Dermis blood vessel endothelial cell (primary cell): ENCODE measurements at regions not wholly inside any gene's neighbourhood (a gene's known extent, or its start where the extent isn't known, plus 50 kb on each side); places are given as distances from the start of the nearest gene placed in this dataset.

Experiments used
- DNase-seq: peaks from one replicate; pipeline ENCODE4 v3.0.0; 2010

DNA sequence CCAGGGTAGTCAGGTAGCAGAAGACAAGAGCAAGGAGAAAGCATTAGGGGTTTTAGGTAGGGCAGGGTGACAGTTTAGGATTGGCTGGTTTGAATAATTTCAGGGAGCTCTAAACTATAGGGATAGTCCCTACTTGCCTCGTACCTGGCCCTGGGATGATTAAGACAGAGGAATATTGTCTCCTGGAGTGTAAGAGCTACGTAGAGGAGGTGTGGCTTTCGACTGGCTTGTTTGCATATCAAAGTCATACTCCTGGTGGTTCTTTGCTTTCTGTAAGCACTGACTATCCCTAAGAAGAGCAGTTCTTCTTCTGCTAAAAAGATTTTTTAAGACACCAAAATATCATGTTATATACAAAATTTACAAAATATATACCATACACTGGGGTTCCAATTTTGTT is 1867.4 kb downstream of the SUCLG1 start:
- DNase-seq, result no peak

DNA sequence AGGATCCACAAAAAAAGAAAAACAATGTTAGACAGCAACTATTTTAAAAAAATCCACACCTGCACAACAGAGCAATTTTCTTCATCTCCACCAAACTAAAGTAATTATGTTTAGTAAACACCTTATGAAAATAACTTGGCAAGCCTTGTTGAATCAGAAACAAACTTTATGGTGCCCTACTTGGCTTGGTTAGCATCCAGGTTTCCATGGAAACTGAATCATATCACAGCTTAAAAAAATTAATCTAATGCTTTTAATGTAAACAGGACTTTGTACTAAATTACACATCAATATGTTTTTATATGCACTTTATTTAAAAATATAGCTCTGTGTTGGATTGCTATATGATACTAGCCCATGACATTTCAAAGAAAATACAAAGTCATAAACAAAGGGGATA is 1882.4 kb downstream of the SUCLG1 start:
- DNase-seq, result no peak

DNA sequence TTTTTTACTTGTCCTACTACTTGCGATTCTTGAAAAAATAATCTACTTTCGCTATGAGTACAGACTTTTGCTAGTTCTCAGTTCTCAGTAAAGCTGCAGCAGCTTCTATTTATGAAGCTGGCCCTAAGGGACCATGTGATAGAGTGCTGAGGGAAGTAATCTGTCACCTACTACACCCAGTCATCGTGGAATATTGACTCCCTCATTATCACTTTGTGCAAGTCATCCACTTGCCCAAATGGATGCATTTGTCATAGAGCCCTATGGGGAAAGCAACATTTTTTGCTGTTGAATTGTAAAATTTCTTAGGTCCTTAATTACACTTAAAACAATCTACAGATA is 1919.8 kb downstream of the SUCLG1 start:
- no peak for DNase-seq

DNA sequence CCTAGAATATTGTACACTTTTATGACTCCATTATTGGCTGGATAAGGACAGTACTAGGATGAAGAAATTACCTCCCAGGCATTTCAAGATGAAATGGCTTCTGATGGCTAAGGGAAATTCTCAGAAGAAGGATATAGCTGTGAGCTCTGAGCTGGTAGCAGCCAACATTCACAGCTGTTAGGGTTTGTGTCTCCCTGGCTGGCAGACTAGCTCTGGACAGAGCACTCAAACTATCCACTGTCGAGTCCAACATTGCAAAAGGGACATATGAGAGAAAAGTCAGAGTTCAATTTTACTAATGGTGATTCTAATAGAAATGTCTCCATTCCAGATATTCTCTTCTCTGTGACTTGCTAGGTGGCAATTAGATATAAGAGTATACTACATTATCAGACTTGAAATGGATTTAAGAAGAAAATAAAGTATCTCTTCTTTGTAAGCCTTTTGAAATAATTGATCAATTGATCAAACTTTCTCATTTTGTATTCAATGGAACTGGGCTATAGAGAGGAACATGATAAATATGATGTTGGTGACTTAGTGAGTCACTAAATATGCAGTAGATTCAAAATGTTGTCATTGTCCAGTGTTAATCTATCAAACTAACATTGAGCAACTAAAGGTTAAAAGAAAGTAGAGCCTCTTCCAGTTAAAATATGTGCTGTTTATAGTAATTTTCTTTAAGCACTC is 1920.3 kb downstream of the SUCLG1 start:
- no peak for DNase-seq

DNA sequence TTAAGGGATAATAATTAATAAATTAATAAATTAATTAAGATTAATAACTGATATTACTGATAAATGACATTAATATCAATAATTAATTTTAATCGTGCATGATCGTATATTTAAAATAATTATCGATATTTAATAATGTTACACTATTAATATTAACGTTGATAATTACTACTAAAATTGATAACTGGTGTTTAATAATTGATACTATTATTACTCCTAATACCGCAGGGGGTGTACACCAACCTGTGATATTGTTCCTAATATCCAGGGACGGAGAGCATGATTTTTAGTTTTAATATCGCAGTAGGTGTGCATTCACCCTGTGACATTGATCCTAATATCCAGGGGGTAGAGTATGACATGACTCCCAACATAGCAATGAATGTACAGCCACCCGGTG is 1930.8 kb downstream of the SUCLG1 start:
- DNase-seq, result no peak

DNA sequence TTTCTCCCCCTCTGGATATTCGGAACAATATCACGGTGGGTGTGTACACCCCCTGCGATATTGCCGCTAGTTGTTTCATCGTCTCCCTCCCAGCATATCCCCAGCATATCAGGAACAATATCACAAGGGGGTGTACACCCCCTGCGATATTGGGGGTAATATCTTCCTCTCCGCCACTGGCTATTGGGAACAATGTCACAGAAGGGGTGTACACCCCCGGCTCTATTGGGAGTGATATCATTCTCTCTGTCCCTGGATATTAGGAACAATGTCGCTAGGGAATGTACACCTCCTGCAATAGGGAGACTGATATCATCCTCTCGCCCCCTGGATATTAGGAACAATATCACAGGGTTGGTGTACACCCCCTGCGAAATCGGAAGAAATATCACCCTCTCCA is 1932.0 kb downstream of the SUCLG1 start:
- DNase-seq, result no peak

DNA sequence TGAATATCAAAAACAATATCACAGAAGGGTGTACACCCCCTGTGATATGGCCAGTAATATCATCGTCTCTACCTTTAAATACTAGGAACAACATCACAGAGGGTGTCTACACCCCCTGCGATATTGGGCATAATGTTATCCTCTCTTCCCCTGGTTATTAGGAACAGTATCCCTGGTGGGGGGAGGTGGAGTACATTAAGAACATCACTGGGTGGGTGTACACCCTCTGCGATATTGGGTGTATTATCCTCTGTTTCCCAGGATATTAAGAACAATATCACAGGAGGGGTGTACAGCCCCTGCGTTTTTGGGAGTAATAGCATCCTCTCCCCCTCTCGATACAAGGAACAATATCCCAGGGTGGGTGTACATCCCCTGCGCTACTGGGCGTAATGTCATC is 1932.8 kb downstream of the SUCLG1 start:
- DNase-seq, result no peak

DNA sequence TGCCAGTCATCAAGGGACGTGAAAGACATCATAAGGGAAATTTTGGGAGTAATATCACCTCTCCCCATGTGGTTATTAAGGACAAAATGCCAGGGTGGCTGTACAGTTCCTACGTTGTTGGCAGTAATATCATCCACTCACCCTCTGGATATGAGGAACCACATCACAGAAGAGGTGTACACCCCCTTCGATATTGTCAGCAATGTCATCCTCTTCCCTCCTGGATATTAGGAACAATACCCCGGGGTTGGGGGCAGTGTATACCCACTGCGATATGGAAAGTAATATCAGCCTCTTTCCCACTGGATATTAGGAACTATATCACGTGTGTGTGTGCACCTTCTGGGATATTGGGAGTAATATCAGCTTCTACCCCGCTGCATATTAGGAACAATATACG is 1933.3 kb downstream of the SUCLG1 start:
- no peak for DNase-seq

DNA sequence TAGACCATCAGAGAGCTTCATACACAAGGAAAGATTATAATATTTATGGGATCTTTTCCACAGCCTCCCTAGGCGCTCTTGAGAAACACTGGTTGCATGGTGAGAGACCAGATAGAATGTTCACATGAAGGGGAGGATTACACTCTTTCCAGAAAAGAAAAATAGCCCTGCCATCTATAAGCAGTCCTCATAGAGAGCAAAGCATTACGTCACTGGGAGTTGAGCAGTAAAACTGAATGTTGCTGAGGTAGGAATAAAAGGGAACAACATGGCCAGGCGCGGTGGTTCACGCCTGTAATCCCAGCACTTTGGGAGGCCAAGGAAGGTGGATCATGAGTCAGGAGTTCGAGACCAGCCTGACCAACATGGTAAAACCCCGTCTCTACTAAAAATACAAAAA is 1934.3 kb downstream of the SUCLG1 start:
- DNase-seq, result no peak

DNA sequence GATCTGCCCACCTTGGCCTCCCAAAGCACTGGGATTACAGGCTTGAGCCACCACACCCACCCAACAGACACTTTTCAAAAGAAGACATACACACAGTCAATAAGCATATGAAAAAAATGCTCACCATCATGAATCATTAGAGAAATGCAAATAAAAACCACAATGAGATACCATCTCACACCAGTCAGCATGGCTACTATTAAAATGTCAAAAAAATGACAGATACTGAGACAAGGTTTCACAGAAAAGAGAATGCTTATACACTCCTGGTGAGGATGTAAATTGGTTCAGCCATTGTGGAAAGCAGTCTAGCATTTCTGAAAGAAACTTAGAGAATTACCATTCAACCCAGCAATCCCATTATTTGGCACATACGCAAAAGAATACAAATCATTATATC is 1947.2 kb downstream of the SUCLG1 start:
- DNase-seq, result no peak

DNA sequence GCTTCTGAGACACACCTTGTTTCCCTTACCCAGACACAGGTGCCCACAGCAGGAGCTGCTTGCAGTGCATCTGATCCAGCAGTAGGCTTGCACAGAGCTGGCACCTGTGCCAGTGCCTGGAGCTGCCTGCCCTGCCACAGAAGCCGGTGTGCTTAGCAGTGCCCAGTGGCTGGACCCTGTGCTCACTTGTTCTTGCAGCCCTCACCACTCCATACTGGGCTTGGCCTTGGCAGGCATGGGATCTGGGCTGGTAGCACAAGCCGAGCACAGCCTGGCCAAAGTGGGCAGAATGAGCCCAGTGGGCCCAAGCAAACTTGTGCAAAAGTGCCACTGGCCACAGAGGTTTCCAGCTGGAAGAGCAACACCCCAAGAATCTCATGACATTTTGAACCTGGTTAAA is 1950.4 kb downstream of the SUCLG1 start:
- no peak for DNase-seq

DNA sequence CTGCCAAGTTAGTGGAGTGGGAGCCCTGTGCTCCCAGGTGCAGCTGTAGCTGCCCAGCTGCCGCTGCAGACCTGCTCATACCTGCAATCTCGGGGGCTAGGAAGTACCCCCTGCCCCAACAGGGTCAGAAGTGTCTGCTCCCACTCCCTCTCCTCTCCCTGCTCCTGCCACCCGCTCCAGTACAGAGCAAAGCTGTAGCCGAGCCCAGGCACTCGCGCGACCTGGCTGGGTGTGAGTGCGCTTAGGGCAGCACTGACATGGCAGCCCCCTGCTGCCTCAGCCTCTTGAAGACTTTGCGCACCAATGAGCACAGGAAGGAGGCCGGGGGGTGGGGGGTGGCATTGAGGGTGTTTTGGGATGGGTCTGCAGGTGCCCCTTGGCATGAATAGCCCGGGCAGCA is 1951.4 kb downstream of the SUCLG1 start:
- DNase-seq, result no peak

DNA sequence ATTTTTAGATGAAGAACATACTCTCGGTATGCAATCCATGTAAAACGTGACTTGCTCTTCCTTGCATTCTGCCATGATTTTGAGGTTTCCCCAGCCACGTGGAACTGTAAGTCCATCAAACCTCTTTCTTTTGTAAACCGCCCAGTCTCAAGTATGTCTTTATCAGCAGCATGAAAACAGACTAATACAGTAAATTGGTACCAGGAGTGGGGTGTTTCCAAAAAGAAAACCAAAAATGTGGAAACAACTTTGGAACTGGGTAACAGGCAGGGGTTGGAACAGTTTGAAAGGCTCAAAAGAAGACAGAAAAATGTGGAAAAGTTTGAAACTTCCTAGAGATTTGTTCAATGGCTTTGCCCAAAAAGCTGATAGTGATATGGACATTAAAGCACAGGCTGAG is 1957.9 kb downstream of the SUCLG1 start:
- no peak for DNase-seq

DNA sequence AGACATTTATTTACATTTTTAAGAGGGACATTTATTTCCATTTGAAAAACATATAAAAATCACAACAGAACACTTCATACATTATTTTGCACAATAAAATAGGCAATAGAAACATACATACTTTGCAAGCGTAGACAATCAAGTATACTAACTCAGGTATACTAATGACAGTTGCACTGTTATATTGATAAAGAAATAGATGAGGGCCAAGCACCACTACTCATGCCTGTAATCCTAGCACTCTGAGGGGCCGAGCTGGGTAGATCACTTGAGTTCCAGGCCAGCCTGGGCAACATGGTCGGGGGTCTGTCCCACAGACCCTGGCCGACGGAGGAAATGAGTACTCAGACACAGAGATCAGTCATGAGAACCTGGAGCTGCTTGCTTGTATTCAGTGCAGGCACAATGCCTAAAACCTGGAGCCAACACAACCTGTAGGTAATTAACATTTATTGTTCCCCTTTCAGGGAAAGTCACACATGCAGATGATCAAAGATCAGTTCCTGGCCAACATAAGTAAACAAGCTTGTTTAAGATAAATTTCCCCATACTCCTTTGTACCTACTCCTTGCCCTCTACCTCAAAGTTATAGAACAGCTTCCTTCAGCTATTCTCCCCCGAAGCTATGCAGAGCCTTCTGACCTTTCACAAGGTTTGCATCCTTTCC is 1960.2 kb downstream of the SUCLG1 start:
- DNase-seq, result no peak

DNA sequence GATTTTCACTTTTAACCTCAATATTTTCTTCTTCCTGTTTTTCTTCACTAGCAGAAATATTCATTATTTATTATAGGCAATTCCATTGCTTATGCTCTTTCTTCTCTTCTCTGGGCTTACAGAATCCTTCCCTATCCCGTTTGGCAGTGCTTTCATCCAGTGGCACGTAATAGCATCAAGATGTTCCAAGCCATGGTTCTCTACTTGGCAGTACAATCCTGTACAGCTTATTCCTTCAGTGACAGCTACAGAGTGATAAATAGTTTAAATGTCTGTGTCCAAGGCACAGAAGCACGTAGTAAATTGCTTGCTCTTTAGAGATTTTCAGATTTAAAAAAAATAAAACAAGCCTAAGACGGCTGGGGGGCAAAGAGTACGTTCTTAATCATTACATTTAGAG is 1964.3 kb downstream of the SUCLG1 start:
- DNase-seq, result no peak

DNA sequence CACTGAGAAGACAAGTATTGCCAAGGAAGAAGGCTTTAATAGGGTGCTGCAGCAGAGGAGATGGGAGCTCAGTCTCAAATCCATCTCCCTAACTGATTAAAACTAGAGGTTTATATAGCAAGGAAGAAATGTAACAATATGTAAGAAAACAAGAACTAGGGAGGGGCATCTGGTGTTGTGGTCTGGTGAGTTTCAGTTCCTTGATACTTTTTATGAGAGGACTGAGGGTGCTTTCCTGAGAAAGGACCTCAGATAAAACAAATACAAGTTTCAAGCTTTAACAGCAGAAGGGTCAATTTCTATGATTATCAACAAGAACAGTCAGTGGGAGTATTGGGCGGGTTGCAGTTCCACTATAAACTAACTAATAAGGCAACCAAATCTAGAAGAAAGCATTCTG is 1967.5 kb downstream of the SUCLG1 start:
- DNase-seq, result no peak

DNA sequence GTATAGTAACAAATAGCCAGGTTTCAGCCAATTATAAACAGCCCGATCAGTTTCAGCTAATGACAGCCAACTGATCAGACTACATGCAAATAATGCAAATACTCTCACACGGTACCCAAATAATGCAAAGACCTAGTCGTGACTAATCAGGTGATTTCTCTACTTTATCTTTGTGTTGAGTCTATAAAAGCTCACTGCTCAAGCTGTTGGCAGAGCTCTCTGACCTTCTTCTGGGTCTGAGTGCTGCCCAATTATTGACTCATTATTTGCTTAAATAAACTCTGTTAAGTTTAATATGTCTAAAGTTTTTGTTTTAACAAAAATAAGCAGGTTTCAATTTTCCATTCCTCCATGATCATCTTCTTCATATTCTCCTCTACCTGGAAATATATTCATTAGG is 1971.7 kb downstream of the SUCLG1 start:
- DNase-seq, result no peak

DNA sequence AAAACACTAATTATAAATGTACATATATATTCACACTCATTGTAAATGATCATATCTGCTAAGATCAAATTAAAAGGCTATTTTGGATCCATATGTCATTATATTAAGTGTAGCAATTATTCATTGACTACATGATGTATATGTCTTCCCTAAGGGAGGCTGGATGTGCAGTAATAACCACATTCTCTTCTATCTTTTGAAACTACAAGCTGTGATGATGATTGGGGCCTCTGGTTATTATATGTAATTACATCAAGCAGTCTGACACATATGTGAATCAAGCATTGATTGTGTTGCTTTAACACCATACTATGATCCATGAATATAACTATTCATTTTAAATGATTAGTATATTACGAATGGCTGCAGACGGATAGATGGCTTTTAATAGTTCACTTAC is 1973.4 kb downstream of the SUCLG1 start:
- no peak for DNase-seq

DNA sequence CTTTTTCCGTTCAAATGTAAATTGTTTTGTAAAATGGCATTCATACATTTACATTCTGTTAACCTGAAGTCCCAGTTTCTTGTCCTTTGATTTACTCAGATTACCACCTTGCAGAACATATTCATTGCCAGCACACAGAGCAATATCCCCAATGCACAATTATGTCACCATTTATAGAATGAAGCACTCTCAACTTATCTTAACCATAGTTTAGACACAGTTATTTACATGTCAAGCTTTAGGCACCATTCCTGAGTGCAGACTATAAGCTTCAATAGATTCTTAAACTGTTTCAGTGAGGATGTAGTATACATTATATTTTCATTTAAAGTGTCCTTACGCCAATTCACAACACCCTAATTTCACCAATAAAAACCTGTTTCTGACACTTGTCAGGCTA is 1977.9 kb downstream of the SUCLG1 start:
- no peak for DNase-seq

DNA sequence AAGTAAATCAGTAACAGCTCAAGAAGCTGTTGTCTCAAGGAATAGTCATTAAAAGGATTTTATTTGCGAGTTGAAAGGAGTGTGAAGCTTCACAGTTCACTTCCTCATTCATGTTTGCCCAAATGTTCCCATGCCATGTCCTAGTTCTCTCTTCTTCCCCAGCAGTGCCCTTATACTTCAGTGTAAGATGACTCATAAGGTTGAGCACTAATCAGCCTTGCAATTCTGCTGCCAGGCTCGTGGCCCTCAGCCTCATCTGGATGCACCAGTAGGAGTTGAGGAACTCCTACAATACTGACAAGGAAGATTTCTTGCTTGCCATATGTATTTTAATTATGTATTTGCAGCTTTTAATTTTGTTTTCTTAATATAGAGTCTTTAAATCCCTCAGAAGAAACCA is 1980.4 kb downstream of the SUCLG1 start:
- no peak for DNase-seq

DNA sequence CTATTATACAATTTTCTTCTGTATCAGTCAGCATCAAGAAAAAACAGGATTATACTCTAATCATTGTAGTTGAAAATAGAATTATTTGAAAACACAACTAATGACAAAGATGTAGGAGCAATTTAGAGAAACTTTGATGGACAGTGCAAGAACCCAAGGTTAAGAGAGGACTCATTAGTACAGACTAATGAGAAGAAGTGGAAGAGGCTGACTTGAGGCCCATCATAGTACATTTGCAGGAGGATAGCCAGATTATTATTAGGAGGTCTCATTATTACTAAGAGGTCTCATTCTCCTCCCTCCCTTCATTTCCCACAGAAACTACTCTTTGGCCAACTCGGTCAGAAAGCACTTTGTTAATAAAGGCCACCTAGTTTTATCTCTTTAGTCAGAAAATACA is 1983.0 kb downstream of the SUCLG1 start:
- DNase-seq, result no peak

DNA sequence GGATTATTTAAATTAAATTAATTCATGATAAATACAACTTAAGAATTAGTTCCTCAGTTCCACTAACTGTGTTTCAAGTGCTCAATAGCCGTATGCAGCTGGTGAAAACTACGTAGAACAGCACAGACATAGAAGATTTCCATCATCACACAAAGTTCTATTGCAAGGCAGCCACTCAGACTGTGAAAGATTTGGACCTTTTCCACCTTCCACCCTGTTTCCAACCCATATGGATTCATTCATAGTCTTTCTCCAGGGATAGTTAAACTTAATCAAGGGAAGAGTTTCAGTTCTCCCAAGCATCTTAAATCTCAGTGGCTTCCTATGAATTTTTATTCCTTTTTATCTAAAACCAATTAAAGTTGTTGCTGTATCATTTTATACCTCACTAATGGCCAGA is 2030.8 kb downstream of the SUCLG1 start:
- DNase-seq, result no peak

DNA sequence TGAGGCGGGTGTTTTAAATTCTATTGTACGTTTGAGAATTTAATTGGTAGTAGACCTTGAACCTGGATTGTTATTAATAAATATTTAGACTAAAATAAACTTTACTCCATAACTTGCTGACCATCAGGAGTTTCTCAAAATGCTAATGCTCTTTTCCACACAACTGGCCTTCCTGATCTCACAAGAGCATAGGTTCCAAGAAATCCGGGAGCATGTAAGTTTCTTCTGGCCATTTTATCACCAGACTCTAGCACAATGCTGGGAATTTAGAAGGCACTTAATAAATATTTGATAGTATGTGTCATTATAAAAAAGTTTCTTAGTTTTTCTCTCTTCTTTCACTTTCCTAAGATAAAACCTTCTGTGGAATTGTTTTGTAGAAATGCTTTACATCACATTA is 2047.1 kb downstream of the SUCLG1 start:
- no peak for DNase-seq

DNA sequence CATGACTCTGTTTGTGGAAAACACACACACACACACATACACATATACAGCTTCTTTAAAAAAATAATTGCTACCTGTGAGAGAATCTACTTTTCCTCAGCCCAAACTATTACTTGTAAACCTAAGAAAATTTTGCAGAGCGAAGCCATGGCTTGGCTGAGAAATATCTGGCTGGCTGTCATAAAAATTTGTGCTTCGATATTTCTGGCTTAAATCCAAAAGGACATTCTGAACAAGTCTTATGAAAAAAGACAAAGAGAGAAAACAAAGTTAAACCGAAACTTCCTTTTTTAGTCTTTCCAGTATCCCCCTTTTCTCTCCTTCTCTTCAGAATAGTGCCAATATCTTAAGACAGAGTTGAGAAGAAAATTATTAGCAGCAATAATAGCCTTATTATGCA is 2048.0 kb downstream of the SUCLG1 start:
- peak; percentile 0 for DNase-seq

DNA sequence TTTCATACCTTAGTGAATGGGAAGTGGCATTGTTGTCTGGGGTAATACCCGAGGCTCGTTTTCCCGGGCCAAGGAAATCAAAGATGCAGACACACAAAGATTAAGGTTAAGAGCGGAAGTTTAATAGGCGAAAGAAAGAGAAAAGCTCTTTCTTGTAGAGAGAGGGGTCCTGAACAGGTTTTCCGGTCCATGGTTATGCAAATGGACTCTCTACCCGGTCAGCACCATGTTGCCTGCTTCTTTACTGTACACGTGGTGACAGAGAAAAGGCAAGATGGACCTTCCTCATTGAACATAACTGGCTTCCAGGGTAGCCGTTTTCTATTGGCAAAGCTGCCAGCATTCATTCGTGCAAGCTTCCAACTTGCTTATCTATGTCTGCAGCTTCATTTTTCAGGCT is 2063.5 kb downstream of the SUCLG1 start:
- no peak for DNase-seq
